K562 (cell line): ENCODE measurements at regions not wholly inside any gene's neighbourhood (a gene's known extent, or its start where the extent isn't known, plus 50 kb on each side); places are given as distances from the start of the nearest gene placed in this dataset.

Source experiments
- ATAC-seq: fragments of 200-7000 bp; cut with Tn5 transposase; 3 replicates; pipeline ENCODE4 v1.9.1; 2020; ENCODE audit warnings: moderate library complexity
- BruUV-seq: library from RNA; stranded (reverse); fragments of 400-500 nt; replicated peaks from 2 replicates; lab custom pipeline; 2021; lab: Mats Ljungman, UMichigan
- CTCF ChIA-PET: fragments of 300-600 bp; formaldehyde crosslinking; extraction: SDS; loops from one replicate; lab custom pipeline; 2021; ENCODE audit warnings: low intra/inter-chr PET ratio; lab: Yijun Ruan, JAX
- POLR2A ChIA-PET: fragments of 300-600, 350-650 bp; sonication (Branson Sonifier 250); formaldehyde crosslinking; extraction: SDS; loops from one replicate; lab custom pipeline; 2021; ENCODE audit warnings: antibody characterized with exemption, inconsistent platforms; lab: Yijun Ruan, JAX
- DNase-seq, 4 experiments: peaks; one replicate each; pipeline versions ENCODE4 v3.0.0 to v3.0.0-alpha.2; 2011 to 2018; ENCODE audit warnings: low spot score in 3 of 4, mixed read lengths in 3 of 4; ENCODE audit errors: extremely low read depth in 1 of 4
- FAIRE-seq: peaks from 2 replicates; lab custom pipeline; 2011; peaks lifted over from hg19 to GRCh38; lab: Jason Lieb, UNC
- H2AFZ ChIP-seq: 2 replicates; pipeline ENCODE4 v1.6.0; 2011; ENCODE audit warnings: low read depth, low read length, control low read depth, inconsistent platforms
- H3K27ac ChIP-seq: fragments of 200-600 bp; 3 replicates; pipeline ENCODE4 v1.8.0; 2011; ENCODE audit warnings: low read depth, mild to moderate bottlenecking, control low read depth, inconsistent platforms, low read length, moderate library complexity, mixed read lengths; ENCODE audit errors: extremely low read depth
- H3K27me3 ChIP-seq, 2 experiments: fragments of 300-600 bp in 1 of 2; 2 replicates in 1 of 2; 3 replicates in 1 of 2; pipeline versions ENCODE4 v1.6.0 to v1.8.0; 2011; ENCODE audit warnings: inconsistent platforms in 2 of 2, low read length in 2 of 2, mild to moderate bottlenecking in 1 of 2, mixed read lengths in 1 of 2, moderate library complexity in 1 of 2; ENCODE audit not compliant: control insufficient read depth in 2 of 2, insufficient read depth in 2 of 2
- H3K36me3 ChIP-seq: fragments of 300-600 bp; 3 replicates; pipeline ENCODE4 v1.8.0; 2011; ENCODE audit warnings: mild to moderate bottlenecking, low read length, inconsistent platforms; ENCODE audit not compliant: control insufficient read depth, insufficient read depth
- H3K4me1 ChIP-seq, 2 experiments: fragments of 200-600 bp in 1 of 2; replicated peaks in 1 of 2; 2 replicates in 1 of 2; 3 replicates in 1 of 2; pipeline versions ENCODE4 v1.5.1 to v1.8.0; 2011; ENCODE audit warnings: inconsistent platforms in 2 of 2, low read length in 2 of 2, mild to moderate bottlenecking in 1 of 2, mixed read lengths in 1 of 2, moderate library complexity in 1 of 2; ENCODE audit not compliant: control insufficient read depth in 2 of 2, insufficient read depth in 2 of 2
- H3K4me2 ChIP-seq: 2 replicates; pipeline ENCODE4 v1.6.1; 2011; ENCODE audit warnings: low read length, control low read depth, inconsistent platforms, mixed read lengths; ENCODE audit not compliant: insufficient read depth
- H3K4me3 ChIP-seq: fragments of 200-600 bp; sonication (generic), shearing (Covaris generic); 2 replicates; pipeline ENCODE4 v1.5.1; 2016; ENCODE audit warnings: control low read depth, inconsistent platforms
- H3K79me2 ChIP-seq: fragments of 200-600 bp; 3 replicates; pipeline ENCODE4 v1.8.0; 2011; ENCODE audit warnings: low read length, inconsistent platforms; ENCODE audit not compliant: control insufficient read depth, insufficient read depth
- H3K9ac ChIP-seq, 2 experiments: 2 replicates each; pipeline versions ENCODE4 v1.6.0 to v1.6.1; 2011; ENCODE audit warnings: low read depth in 2 of 2, low read length in 2 of 2, control low read depth in 1 of 2, inconsistent platforms in 1 of 2, mild to moderate bottlenecking in 1 of 2, mixed read lengths in 1 of 2; ENCODE audit not compliant: insufficient read depth in 1 of 2
- H3K9me1 ChIP-seq: one replicate; pipeline ENCODE4 v1.6.0; 2011; ENCODE audit warnings: inconsistent platforms, mild to moderate bottlenecking, low read length, moderate library complexity; ENCODE audit not compliant: control insufficient read depth, insufficient read depth
- H3K9me3 ChIP-seq: replicated peaks from 2 replicates; pipeline ENCODE4 v1.5.1; 2011; ENCODE audit warnings: low read depth, low read length, inconsistent platforms; ENCODE audit not compliant: control insufficient read depth, insufficient read depth
- H4K20me1 ChIP-seq: replicated peaks from 2 replicates; pipeline ENCODE4 v1.6.1; 2011; ENCODE audit warnings: low read length, inconsistent platforms, mixed read lengths; ENCODE audit not compliant: control insufficient read depth, insufficient read depth
- BCOR ChIP-seq: fragments of 450-650 bp; IDR thresholded peaks from 2 replicates; pipeline ENCODE4 v1.6.1; 2016
- HDAC3 ChIP-seq: fragments of 450-650 bp; IDR thresholded peaks from 2 replicates; pipeline ENCODE4 v1.6.1; 2018; ENCODE audit warnings: borderline replicate concordance, mild to moderate bottlenecking, moderate library complexity; ENCODE audit not compliant: partially characterized antibody
- NFE2L1 ChIP-seq: fragments of 450-650 bp; IDR thresholded peaks from 2 replicates; pipeline ENCODE4 v1.6.1; 2016; ENCODE audit warnings: missing genetic modification characterization, low read depth, mild to moderate bottlenecking, missing compliant biosample characterization, moderate library complexity, borderline replicate concordance
- NFYB ChIP-seq: IDR thresholded peaks from 2 replicates; pipeline ENCODE4 v1.6.1; 2011; ENCODE audit warnings: mild to moderate bottlenecking, moderate library complexity; ENCODE audit not compliant: insufficient read length; ENCODE audit errors: extremely low read depth
- NR4A1 ChIP-seq, 2 experiments: fragments of 250-450 bp in 1 of 2; fragments of 450-650 bp in 1 of 2; sonication (Bioruptor Pico) in 1 of 2; IDR thresholded peaks; 2 replicates each; pipeline versions ENCODE4 v1.4.0 to v1.6.1; 2016 to 2020; ENCODE audit warnings: mild to moderate bottlenecking in 2 of 2, missing compliant biosample characterization in 1 of 2, missing genetic modification characterization in 1 of 2, moderate library complexity in 1 of 2
- PKNOX1 ChIP-seq: fragments of 450-650 bp; IDR thresholded peaks from 2 replicates; pipeline ENCODE4 v1.6.1; 2016
- RBM22 ChIP-seq: fragments of 200-400 bp; formaldehyde crosslinking; IDR thresholded peaks from 2 replicates; pipeline ENCODE4 v1.6.1; 2018; ENCODE audit warnings: low read length, low read depth; ENCODE audit not compliant: poor library complexity, severe bottlenecking
- RBM25 ChIP-seq: fragments of 200-400 bp; formaldehyde crosslinking; IDR thresholded peaks from 2 replicates; pipeline ENCODE4 v1.6.1; 2018; ENCODE audit warnings: low read length, low read depth, moderate library complexity; ENCODE audit not compliant: severe bottlenecking
- TAF7 ChIP-seq: fragments of 450-650 bp; IDR thresholded peaks from 2 replicates; pipeline ENCODE4 v1.6.1; 2016; ENCODE audit warnings: missing genetic modification characterization, missing compliant biosample characterization
- ZBTB33 ChIP-seq: sonication (generic); formaldehyde crosslinking; IDR thresholded peaks from 2 replicates; pipeline ENCODE4 v1.8.1; 2023; ENCODE audit warnings: mild to moderate bottlenecking, missing genetic modification reagents
- ZFP91 ChIP-seq: sonication (generic); formaldehyde crosslinking; IDR thresholded peaks from 2 replicates; pipeline ENCODE4 v1.8.0; 2022; ENCODE audit warnings: mild to moderate bottlenecking, missing genetic modification reagents
- WGBS: fragments of 100-300 bp; shearing (Covaris generic); methylation state at CpG from one replicate; pipeline ENCODE4 v1.1.6; 2016; ENCODE audit warnings: low coverage, mixed read lengths; ENCODE audit not compliant: insufficient coverage; ENCODE audit errors: missing lambda C conversion rate; 5-methylcytosine and 5-hydroxymethylcytosine counted together
- in situ Hi-C: fragments of 300-500 bp; cut with MboI; formaldehyde crosslinking; loops from 4 replicates; pipeline ENCODE4 v1.15.0; 2018; ENCODE audit warnings: inconsistent platforms, mixed read lengths
- intact Hi-C: fragments of 100-400 bp; cut with micrococcal nuclease; formaldehyde crosslinking; loops from 2 replicates; pipeline ENCODE4 v1.14.2; 2022

- Histone ChIP-seq H3K36me3 (no peaks in the 10 kb centered on the region), H3K27me3 (peaks cover 10 to 23% of the 10 kb centered on the region in 2 experiments; a peak in 4 of 5 replicates), H3K9me1 (no peaks in the 10 kb centered on the region), H2AFZ (no peak overlapping the region), H4K20me1 (no peaks in the 10 kb centered on the region), H3K79me2 (no peaks in the 10 kb centered on the region)
- in situ Hi-C loops: no loop called here
- no TSS peak for BruUV-seq
- CTCF ChIA-PET: no interaction called here
- peak; percentile 57 for TF ChIP-seq BCOR
- TF ChIP-seq RBM25: peak; percentile 65
- TF ChIP-seq HDAC3: no peak
- TF ChIP-seq, all 486 proteins: peak for 2
- Histone ChIP-seq H3K4me1 (no peaks in the 10 kb centered on the region), H3K4me2 (no peak overlapping the region), H3K9me3 (peaks cover 1% of the 10 kb centered on the region; the same call in 1 of the 2 replicates), H3K4me3 (no peak overlapping the region), H3K9ac (no peak overlapping the region), H3K27ac (no peak overlapping the region)
- intact Hi-C loops: no loop called here
- POLR2A ChIA-PET: no interaction called here
- ATAC-seq (no peak), DNase-seq (no peak), FAIRE-seq (no peak)
- WGBS: 11% methylated on average over 4 of the region's 4 CpGs
Measured at GRCh38 chr12:113551563-113551962, 79.9 kb upstream of the LHX5 start.

GRCh38 chr12:113548467-113548866 lies 76.8 kb upstream of the LHX5 start:
- Histone ChIP-seq H3K4me3 (no peak overlapping the region), H4K20me1 (no peaks in the 10 kb centered on the region), H3K4me1 (no peaks in the 10 kb centered on the region), H3K36me3 (no peaks in the 10 kb centered on the region), H3K27ac (no peak overlapping the region), H3K9me3 (peaks cover 1% of the 10 kb centered on the region; the same call in 1 of the 2 replicates), H3K79me2 (no peaks in the 10 kb centered on the region), H2AFZ (no peak overlapping the region), H3K27me3 (peaks cover 10 to 19% of the 10 kb centered on the region in 2 experiments; a peak in 4 of 5 replicates), H3K9ac (no peak overlapping the region), H3K4me2 (no peak overlapping the region), H3K9me1 (no peaks in the 10 kb centered on the region)
- FAIRE-seq: no peak
- in situ Hi-C loops: no loop called here
- 0% methylated on average over 1 of the region's 2 CpGs for WGBS
- BruUV-seq: no TSS peak
- DNase-seq: peak in 3 of 4 experiments; percentile 18 to 21 (median 19)
- ChIA-PET POLR2A (no interaction called here), CTCF (no interaction called here)
- intact Hi-C loops: no loop called here
- no peak for ATAC-seq
- TF ChIP-seq RBM22 (no peak), ZFP91 (CRISPR knock-in tag) (no peak), ZBTB33 (no peak), NFYB (peak; percentile 54), NFE2L1 (tag) (no peak), NR4A1 (CRISPR knock-in tag; IDR thresholded peaks at IDR 0.05) (no peak), NR4A1 (tag; IDR thresholded peaks at IDR 0.05) (no peak), TAF7 (tag) (no peak), PKNOX1 (peak; percentile 53)
